Fibroblast of peridontal ligament (primary cell): ENCODE measurements at regions not wholly inside any gene's neighbourhood (a gene's known extent, or its start where the extent isn't known, plus 50 kb on each side); places are given as distances from the start of the nearest gene placed in this dataset.

Source experiments
- DNase-seq: peaks from one replicate; pipeline ENCODE4 v3.0.0-alpha.2; 2010; ENCODE audit errors: extremely low read depth

DNA sequence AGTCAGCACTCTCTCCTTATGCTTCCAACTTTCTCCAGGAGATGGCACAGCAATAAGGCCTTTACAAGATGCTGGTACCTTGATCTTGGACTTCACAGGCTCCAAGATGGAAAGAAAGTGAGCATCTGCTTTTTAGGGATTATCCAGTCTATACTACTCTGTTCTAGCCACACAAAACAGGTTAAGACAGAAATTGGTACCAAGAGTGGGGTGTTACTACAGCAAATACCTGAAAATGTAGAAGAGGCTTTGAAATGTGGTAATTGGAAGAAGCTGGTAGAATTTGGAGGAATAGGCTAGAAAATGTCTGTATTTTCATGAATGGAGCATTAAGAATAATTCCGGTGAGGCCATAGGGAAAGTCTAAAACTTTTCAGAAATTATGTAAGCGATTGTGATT is 484.8 kb upstream of the GRIA1 start:
- no peak for DNase-seq

DNA sequence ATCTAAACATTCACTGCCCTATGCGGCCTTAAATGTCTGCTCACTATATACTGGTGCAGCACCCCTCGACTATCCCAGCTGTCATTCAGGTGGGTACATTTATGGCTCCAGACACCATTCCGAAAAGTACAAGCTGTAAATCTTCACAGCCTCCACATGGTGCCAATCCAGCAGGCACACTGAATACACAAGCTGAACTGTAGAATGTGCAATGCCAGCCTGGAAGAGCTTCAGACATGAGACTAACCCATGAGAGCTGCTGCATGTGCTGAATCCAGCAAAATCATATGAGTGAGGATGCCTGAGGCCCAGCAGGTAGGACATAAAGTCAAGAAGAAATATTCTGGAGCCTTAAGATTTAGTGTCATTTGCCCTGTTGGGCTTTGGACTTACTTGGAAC is 483.8 kb upstream of the GRIA1 start:
- no peak for DNase-seq

DNA sequence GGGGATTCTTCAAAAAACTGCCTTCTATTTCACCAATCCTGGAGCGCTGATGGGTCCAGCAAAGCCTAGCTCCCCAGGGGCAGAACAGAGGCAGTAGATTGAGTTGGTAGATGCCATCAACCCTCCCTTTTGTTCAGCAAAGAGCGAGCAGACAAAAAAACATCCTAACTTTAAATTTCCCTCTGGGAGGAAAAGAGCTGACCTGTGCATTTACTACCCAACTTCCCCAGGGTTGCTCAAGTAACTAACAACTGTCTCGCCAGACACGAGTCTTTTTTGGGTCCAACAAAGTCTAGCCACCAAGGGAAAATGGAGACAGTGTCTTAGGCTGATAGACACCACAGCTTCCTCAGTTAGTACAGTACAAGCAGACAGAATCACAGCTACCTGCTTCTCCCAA is 476.3 kb upstream of the GRIA1 start:
- no peak for DNase-seq

DNA sequence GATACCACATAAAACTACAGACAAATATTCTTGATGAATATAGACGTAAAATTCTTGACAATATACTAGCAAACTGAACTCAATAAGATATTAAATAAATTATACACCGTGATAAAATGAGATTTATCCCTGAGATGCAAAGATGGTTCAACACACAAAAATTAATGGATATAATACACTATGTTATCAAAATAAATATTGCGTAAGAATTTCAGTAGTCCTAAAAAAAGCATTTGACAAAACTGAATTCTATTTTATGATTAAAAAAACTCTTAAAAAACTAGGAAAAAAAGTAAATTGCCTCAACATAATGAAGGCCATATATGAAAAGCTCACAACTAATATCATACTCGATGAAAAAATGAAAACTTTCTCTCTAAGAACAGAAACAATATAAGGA is 472.3 kb upstream of the GRIA1 start:
- no peak for DNase-seq

DNA sequence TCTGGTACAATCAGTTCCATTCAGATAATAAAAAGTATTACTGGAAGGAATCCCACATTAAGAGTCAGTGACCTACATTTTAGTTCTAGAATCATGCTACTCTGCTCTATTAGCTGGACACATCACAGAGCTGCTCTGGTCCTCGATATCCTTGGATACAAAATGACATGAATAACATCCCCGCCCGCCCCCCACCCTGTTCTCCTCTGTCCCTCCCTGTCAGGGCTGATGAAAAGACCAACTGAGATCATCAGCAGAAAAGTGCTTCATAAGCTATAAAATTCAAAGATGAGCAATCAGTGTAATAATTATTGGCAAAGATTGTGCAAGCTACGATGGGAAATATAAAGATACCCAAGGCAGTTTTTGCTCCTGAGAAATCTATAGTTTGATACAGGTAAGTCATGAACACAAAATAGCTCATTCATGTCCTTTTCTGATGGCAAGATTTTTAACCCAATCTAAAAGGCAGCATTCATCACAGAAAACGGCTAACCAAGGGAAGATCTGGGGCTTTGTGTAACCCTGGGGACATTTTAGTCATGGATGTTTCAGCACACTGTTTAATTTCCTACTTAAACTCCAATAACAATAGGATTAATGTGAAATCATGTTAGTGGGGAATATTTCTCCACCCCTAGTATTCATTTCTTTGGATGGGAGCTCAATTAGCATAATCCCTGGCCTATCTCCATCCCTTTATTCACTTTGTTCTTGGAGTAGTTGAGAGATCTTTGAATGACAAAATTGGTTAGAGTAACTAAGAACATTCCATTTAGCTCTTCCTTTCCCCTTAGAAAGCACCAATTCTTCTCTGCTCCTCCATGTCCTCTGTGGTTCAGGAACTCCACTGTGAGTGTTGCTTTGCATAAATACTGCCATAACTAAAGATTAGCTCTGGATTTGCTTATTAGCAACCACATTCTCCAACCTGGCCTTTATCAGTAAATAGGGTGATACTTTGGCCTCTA is 459.4 kb upstream of the GRIA1 start:
- no peak for DNase-seq

DNA sequence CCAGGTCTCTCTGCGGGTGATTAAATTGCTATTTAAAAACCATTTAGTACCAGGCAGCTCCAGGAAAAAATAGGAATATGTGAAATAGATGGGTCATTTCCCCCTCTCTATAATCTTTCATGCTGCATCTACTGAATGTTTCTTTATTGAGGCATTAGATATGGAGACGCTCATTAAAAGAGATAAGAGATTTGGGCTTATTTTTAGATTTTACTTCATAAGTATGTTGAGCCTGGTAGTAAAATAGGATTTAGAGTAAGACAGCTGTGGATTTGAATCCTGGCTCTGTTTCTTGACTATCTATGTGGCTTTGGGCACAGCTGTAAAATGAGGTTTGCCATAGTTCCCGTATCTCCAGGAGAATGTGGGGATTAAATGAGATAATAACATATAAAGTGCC is 451.0 kb upstream of the GRIA1 start:
- DNase-seq = no peak

DNA sequence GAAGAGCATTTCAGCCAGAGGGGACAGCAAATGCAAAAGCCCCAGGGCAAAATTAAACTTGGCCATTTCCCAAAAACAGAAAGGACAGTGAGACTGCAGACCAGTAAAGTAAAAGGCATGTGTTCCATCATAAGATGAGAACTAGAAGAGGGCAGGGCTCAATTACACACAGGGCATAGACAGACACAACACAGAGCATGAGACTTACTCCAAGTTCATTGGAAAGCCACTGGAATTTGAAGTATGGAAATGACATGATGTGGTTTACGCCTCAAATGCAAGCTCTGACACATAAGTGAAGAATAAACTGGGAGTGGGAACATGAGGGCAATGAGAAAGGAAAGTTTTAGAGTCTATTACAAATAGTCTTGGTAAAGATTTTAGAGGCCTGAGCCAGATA is 446.6 kb upstream of the GRIA1 start:
- DNase-seq = no peak

DNA sequence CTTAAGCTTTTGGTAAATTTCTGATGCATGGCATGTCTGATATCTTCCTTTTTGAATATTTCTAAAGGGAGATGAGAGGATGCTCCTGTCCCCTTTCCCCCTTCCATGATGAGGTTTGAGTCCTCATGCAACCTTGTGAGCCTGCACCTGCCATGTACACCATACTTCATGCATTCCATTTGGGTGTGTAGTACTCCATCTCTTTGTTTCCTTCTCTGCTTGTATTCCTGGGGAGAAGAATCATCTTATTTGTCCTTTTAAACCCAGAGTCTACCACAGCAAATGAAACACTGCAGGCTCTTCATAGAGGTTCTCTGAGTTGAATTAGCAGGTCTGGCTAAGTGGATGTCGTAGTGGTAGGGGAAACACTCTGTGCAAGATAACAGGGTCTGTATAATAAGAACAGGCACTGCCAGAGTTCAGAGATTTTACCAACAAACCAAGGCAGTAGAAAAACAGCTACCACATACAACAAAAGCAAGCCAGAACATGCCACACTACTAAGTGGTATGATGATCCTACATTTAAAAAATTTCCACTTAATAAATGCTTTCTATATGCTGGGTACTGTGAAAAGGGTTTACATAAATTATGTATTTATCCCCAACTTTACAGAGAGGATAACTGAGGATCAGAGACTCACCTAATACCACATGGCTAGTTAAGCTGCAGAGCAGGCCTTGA is 439.8 kb upstream of the GRIA1 start:
- DNase-seq = no peak

DNA sequence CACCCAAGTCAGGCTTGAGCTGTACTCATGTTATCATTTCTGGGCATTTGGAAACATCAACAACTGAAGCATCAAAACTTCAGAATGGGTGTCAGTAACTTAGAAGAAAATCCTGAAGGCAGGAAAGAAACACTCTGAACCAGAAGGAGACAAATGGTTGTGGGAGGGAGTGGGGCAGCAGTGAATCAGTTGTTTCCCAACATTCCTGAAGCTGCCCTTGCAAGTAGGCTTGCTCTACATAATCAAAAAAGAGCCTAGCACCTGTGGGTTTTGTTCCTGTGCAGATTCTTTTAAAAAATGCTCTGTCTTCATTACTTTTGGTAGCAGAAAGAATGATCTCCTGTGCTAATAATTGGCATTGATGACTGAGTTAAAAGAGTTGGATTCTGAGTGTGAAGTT is 424.2 kb upstream of the GRIA1 start:
- no peak for DNase-seq

DNA sequence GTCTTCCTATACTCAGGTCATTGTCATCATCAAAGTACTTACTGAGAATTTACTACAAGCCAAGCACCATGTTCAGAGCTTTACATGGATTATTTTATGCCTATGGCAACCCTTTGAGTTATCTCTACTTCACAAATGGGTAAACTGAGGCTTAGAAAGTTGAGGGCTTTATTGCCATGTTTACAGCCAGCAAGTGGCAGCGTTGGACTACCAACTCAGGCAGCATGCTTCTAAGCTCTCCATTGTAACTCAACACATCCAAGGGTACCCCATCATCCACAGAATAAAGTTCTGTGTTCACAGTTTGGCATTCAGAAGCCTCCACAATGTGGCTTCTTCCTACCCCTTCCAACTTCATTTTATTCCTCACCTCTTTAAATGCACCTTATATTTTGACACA is 422.6 kb upstream of the GRIA1 start:
- DNase-seq = no peak

DNA sequence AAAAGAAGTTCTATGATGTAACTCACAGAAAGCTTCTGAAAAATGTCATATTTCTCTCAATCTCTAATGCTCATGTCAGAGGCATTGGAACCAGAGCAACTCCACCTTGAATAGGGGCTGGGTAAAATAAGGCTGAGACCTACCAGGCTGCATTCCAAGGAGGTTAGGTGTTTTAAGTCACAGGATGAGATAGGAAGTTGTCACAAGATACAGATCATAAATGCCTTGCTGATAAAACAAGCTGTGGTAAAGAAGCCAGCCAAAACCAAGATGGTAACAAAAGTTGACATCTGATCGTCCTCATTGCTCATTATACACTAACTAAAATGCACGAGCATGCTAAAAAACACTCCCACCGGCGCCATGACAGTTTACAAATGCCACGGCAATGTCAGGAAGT is 411.1 kb upstream of the GRIA1 start:
- no peak for DNase-seq

DNA sequence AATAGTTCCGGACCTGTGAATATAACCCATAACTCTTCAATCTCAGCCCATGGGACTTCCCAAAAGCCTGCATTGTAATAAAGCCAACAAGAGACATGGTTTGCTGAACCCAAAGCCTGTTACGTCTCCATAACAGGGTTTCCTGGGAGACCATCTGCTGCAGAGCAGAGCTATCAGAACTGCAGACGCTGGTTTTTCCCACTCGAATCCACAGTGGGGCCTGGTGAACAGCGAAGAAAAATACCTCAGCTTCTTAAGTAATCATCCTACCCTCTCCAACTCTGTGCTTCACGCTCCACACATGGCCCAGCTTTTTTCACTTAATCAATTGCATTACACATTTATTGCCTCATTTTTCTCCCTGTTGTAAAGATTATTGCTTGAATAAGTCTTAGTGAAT is 409.5 kb upstream of the GRIA1 start:
- no peak for DNase-seq

DNA sequence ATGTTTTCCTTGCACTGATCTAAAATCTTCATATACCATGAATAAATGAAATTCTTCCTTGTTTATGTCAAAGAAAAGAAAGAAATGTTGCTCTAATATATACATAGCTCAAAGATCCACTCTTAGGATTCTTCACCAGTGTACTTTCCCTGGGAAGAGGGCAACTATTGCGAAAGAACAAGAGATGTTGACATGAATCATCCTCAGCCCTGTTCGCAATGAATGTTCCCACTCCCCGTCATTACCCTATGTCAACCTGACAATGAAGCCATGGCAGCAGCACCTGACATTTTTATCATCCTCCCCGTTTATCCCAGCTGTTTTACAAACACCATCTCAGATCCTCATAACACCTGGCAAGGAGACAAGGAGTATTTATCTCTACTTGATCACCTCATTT is 409.1 kb upstream of the GRIA1 start:
- DNase-seq = no peak

DNA sequence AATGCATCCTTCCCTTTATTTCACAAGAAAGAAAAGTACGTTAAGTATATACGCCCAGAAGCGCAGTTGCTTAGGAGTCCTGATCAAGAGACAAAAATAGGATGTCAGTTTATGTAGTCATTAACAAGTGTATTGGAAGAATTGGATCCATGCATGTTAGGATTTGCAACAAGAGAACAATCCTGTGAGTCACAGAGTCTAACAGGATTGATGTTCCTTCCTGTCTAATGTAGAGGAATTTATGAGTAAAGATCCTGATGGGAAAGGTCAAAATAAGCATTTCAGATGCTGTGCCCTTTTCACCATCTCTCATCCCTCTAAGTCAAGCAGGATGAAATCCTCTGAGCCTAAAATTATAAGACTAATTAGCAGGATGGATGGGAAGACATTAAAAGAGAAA is 406.0 kb upstream of the GRIA1 start:
- no peak for DNase-seq

DNA sequence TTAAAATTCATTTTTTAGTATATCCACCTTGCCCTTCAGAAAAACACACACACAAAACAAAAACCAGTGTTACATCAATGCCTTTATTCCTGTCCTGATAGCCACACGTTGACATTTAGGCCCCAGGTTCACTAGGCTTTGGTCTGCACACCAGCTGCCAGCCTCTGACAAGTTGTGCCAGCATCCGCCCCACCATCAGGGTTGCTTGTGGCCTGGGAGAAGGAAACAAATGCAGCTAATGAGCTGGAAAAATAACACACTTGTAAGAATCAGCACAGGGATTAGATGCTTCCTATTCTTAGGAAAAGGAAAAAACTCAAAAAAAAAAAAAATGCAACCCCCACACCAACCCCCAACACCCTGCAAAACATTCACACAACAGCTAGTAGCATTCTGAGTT is 404.0 kb upstream of the GRIA1 start:
- no peak for DNase-seq

DNA sequence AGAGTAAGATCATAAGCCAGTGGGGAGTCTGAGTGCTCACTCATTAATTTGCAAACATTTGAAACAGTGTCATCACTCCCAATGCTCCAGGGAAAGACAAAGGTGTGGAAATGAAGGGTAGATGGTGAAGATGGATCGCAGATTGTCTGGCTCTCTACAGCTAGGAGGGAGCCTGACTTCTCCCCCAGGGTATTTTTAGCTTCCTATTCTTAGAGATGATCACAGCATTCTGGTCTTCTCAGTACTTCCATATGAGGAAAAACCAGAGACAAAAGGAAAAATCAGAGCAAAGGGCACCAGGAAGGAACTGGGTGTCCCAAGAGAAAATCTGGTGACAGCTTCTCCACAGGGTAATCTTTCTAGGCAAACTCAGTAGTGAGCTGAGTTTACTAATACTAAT is 401.9 kb upstream of the GRIA1 start:
- DNase-seq = no peak

DNA sequence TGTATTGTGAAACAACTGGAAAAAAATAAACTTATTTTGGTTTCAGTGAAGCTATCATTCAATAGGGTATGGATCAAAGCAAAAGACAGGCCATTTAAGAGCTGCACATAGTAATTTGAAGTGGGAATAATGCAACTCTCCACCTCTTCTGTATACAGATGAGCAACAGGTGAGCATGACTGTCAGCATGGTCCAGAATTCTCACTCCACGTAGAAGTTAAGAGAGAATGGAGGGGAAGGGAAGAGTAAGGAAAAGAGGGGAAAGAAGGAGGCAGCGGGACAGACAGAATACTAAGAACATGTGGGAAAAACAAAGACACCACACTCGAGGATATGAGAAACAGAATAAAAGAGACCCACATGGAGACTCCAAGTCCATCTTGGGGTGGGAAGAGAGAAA is 396.1 kb upstream of the GRIA1 start:
- DNase-seq = no peak

DNA sequence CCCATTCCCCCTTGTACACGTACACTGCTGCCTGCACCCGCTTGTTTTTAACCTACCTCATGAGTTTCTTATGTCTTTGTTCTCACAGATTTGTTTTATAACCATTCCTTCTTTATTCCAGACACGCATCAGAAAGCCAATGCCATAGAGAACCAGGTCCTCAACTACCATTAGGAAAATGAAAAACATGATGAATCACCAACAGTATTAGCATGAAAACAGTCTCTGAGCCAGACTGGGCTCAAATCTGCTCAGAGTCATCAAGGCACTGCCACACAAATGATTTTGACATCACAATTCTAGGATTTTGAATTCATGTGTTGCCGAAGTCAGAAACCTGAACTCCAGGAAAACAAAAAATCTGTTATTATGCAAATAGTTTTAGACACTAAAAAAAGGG is 394.1 kb upstream of the GRIA1 start:
- DNase-seq = no peak

DNA sequence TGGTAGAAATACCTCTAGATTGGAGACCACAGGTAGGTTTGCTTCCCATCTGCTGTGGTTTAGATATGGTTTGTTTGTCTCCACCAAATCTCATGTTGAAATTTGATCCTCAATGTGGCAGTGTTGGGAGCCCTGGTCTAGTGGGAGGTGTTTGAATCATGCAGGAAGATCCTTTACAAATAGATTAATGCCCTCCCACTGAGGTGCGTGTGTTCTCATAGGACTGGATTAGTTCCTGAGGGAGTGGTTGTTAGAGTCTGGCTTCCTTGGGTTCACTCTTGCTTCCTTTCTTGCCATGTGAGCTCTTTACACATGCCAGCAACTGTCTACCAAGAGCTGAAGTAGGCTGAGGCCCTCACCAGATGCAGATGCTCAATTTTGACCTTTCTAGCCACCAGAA is 391.1 kb upstream of the GRIA1 start:
- DNase-seq = no peak

DNA sequence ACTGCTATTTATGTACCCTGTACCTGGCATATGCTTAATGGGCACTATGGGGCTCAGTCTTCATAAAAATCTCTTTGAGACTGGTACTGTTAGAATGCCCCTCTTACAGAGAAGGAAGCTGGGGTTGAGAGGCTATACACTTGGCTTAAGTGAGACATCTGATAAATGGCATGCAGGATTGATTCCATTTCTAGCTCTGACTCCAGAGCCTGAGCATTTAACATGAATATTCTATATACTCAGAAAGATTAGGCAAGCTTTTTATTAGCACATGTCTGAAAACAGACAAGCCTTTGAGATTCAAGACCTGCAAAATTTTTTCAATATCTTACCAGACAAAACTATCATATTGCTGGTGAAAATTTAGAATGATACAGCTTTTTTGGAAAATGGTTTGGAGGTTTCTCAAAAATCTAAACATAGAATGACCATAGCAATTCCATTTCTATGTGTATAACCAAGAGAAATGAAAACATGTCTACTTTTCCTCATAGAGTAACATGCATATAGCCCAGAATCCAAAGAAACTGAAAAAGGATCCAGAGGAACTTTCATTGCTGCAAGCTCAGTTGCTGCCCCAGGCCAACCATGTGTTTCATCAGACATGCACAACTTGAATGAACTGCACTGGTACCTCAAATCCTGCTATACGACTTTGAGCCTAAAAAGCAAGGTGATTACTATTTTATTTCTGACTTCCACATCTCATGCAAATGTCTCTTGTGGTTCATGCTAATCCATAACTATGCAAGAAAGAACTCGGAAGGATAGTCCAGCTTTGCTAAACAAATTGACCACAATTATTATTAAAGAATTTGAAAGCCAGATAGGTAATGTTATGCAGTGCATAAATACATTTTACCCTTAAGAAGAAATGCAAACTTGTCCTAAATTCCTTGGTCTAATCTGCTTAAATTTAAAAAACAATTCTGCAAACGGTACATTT is 389.0 kb upstream of the GRIA1 start:
- DNase-seq = no peak

DNA sequence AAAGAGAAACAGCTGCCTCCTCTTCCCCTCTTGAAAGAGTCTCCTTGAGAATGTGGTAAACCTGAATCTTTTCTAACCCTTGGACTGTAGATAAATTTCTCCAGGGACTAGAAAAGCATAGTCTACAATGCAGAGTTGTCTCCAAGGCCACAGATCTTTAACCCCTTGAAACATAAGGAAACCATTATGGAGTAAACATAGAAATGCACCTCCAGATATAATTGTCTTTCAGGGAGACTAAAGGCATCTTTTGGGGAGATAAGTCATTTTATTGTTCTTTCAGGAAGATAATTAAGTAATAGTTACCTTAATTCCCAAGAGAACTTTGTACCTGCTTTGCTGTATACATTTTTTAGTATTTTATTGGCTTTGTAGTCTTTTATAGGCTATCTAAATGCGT is 373.6 kb upstream of the GRIA1 start:
- no peak for DNase-seq

DNA sequence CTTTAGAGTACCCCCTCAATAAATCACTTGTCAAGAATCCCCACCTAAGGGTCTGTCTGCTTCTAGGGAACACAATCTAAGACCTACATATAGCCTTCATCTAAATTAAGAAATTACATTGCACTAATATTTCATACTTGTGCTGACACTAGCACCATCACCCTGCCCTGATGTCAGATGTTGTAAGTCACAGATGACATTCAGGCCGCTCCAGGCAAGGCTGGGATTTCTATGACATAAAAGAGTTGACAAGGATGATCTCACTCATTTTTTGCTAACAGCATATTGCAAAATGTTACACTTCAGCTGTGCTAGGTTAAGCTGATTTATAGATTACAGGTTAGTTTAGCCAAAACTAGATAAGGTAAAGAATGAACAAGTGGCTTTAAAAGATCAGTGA is 372.5 kb upstream of the GRIA1 start:
- no peak for DNase-seq
